Epidermal melanocyte (primary cell): ENCODE measurements at regions not wholly inside any gene's neighbourhood (a gene's known extent, or its start where the extent isn't known, plus 50 kb on each side); places are given as distances from the start of the nearest gene placed in this dataset.

Source experiments
- DNase-seq: peaks from one replicate; pipeline ENCODE4 v3.0.0; 2011; ENCODE audit warnings: low spot score; ENCODE audit not compliant: insufficient read length

GRCh38 chr2:104790901-104791495 lies 62.9 kb upstream of the POU3F3 start:
- DNase-seq, result no peak

- no peak for DNase-seq
These were observed 59.9 kb upstream of the POU3F3 start for GRCh38 chr2:104793966-104794365.

- no peak for DNase-seq
These were observed 59.5 kb upstream of the POU3F3 start for GRCh38 chr2:104794441-104794840.
